ENCODE measurements at regions not wholly inside any gene's neighbourhood (a gene's known extent, or its start where the extent isn't known, plus 50 kb on each side); places are given as distances from the start of the nearest gene placed in this dataset.

- no peak for DNase-seq
Measured at GRCh38 chr9:16205455-16205854, 652.6 kb downstream of the CCDC171 start.

DNA sequence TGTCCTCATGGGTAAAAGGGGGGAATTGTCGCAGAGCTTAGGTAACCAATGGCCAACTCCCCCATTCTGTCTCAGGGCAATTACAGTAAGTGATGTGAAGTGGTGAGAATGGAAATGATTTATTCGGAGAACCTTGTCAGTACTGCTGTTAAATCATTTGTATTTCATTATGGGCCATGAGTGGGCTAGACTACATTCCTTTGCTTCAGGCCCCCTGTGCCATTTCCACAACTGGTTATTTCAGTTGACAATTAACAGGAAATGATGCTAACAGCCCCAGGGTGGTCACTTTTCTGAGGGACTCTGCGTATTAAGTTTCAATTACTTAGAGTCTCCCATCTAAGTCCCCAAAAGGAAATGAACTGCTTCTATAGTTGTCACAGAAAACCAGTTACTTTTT lies 653.7 kb downstream of the CCDC171 start:
- DNase-seq, result no peak

GRCh38 chr9:16207161-16207560 lies 654.3 kb downstream of the CCDC171 start:
- DNase-seq, result peak; percentile 10

DNA sequence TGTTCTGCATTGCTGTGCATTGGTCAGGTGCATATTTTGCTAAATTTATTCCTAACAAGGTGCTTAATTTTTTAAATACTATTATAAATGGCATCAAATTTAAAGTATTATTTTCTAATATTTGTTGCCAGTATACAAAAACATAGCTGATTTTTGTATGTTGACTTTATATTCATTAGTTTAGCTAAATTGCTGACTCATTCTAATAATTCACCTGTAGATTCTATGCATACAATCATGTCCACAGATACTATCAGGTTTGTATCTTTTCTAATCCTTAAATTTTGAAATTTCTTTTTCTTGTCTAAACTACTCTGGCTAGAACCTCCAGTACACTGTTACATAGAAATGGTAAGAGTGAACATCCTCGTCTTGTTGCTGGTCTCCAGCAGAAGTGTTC lies 657.6 kb downstream of the CCDC171 start:
- DNase-seq, result no peak

DNA sequence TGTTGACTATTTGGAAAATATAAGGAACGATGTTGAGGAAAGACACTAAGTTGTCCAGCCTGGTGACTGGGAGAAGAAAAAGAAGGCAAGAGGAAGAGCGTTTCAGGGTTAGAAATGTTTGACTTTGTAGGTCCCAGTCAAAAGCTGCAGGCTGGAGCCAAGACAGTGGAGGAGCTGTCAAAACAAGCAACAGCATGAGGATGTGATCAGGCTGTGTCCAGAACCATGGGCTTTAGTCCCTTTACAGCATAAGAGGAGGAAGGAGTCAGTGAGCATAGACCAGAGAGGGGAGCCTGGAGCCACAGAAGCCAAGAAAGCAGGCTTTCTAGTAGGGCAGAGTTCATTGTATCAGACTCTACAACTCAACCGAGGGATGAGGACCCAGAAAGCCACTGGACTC lies 658.5 kb downstream of the BNC2 start:
- DNase-seq, result no peak

DNA sequence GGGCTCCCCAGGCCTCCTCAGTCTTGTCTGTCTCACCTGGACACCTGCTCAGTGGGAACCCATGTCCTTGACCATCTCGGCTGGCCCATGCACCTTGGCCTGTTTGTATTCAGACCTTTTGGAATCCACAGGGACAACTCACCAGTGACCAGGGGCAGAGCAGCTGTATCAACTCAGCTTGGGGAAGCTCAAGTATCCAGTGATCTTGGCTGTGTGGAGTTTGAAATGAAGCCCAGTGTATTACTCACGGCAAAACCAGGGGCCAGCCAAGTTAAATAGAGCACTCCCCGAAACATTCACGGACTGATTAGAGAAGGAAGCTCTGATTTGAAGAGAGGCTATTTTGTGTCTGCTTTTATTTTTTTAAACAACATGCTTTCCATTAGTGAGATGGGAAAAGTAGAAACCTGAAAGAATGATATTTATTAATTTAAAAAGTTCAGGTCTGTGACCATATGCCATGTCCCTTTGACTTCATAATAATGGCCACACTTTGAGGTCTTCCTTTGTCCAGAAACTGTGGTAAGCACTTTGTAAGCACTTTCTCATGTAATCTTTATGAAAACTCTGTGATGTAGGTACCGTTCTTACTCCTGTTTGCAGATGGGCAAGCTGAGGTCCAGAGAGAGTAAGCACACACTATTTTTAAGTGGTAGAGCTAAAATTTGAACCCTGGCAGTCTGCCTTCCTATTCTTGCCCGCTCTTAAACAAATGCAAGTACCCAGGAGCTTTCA lies 656.5 kb downstream of the BNC2 start:
- DNase-seq, result no peak

- no peak for DNase-seq
Measured at GRCh38 chr9:16214677-16215352, 655.7 kb downstream of the BNC2 start.

- no peak for DNase-seq
Measured at GRCh38 chr9:16215353-16215680, 655.2 kb downstream of the BNC2 start.

- DNase-seq, result no peak
Measured at GRCh38 chr9:16217943-16218701, 652.3 kb downstream of the BNC2 start.

DNA sequence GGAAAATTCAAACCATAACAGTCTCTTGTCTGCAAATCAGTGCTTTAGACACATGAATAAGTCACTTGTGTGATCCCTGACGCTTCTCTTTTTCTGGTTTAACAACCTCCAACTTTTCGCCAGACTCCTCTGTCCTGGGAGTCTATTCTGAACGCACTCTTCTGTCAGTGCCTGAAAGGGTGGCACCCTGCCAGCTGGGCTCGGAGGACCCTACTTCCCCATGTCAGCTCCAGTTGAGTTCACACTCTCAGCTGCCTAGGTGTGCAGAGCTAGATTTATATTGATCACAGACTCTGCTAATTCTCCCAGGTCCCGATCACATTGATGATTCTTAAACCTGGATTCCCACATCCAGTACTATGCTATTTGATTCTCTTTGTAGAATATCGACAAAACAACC lies 649.1 kb downstream of the BNC2 start:
- no peak for DNase-seq

- DNase-seq, result no peak
Measured at GRCh38 chr9:16221822-16222547, 648.5 kb downstream of the BNC2 start.

DNA sequence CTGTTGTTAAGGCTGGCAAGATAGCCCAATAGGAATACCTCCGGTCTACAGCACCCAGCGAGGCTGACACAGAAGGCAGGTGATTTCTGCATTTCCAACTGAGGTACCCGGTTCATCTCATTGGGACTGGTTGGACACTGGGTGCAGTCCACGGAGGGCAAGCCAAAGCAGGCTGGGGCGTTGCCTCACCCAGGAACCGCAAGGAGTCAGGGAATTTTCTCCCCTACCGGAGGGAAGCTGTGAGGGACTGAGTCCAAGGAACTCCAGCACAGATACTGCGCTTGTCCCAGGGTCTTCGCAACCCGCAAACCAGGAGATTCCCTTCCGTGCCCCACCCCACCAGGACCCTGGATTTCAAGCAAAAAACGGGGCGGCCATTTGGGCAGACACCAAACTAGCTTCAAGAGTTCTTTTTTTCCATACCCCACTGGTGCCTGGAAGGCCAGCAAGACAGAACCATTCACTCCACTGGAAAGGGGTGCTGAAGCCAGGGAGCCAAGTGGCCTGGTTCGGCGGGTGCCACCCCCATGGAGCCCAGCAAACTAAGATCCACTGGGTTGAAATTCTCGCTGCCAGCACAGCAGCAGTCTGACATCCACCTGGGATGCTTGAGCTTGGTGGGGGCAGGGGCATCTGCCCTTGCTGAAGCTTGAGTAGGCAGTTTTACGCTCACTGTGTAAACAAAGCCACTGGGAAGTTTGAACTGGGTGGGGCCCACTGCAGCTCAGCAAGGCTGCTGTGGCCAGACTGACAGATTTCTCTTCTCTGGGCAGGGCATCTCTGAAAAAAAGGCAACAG lies 647.2 kb downstream of the BNC2 start:
- no peak for DNase-seq

- no peak for DNase-seq
Measured at GRCh38 chr9:16230731-16231130, 639.7 kb downstream of the BNC2 start.

DNA sequence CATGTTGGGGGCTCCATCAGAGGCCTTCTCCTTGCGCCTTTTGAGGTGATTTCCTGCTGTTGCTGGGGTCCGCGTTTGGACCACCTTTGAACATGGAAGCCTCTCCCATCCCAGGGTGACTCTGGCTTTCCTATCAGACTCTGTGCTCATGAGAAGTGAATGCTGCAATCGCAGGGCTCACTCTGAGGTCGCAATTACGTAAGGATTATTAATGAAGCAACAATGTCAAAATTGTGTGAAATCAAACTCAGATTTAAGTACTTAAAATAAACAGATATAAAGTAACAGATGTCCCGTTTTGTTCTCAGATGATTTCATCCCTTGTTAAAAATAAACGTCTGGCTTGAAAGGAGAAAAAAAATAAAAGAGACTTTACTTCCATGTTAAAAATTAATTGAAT lies 634.2 kb downstream of the BNC2 start:
- DNase-seq, result no peak

GRCh38 chr9:16236882-16237281 lies 633.6 kb downstream of the BNC2 start:
- DNase-seq, result no peak

DNA sequence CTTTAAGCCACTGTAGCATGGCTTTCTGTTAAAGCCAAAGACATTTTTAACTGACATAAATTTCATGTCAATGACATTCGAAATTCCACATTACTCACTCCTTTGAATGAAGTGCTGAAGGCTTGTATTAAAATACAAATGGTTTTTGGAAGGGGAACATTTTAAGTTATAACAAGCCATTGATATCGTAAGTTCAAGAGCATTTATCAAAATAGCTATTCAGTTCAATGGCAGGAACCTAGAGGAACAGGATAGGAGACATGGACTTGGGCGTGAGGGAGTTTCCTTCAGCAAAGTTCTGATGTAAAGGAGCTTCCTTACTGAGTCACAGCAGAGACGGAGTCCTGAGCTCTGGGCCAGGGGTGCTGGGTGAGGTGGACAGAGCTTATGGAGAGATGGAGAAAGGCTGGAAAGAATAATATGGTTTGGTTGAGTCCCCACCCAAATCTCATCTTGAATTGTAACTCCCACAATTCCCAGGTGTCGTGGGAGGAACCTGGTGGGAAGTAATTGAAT lies 631.8 kb downstream of the BNC2 start:
- no peak for DNase-seq

GRCh38 chr9:16241231-16241630 lies 629.2 kb downstream of the BNC2 start:
- peak; percentile 8 for DNase-seq

DNA sequence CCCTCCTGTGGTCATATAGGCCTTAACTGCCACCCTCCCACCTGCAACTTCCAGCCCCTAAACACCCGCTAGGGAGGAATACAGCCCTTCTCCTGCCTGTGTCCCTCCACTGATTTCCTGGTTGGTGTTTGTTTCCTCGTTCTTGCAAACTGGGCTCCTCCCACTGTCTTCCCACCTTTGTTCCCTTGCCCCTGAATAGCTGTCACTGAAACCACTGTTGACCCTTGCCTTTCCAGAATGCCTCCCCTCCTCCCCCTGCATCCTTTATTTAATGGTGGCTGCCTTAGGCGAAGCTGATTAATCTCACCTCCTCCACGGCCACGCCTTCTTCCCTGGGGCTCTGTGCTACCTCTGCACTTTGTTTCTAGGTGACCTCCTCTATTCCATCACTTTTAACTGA lies 626.7 kb downstream of the BNC2 start:
- no peak for DNase-seq

DNA sequence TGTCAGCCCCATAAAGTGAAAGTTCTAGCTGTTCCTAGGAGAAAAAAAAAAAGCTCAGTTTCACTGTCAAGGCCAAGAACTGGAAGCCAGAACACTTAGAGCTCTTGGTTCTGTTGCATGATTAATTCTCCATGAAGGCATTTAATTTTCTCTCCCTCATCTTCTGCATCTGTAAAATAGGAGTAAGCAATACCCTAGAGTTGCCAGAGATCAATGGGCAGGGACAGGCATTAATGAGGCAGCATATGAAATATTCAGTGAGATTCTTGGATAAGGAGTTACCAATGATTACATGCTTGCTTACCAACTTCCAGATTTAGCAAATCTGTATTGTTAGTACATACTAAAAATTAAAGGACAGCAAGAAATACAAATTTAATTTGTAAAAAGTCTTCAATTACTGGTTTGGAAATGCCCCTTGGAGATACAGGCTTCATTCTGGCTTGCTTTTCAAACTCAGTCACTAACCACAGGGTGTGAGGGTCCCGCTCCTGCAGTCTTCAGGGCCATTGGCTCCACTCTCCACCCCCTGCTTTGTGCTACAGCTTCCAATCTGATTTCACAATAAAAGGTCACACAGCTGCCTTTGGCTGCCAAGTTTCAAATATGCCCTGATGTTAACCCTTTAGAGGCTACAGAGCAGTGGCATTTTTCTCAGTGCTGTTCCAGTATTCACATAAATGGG lies 624.6 kb downstream of the BNC2 start:
- no peak for DNase-seq

DNA sequence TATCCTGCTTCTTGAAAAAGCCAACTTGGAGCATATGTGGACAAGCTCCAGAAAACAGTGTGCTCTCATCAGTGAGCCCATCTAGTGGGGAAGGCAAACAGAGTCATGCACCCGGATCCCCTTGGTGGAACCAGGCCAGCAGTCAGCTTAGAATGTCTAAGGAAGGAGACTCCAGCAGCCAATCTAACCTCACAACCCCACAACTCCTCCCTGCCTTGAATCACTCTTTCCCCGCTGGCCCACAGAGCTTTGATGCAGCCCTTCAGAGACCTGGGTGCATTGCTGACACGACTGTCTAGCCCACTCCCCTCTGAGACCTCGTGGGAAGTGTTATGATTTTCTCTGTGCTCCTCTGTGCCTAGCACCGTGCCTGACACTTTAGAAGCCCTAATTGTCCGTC lies 623.7 kb downstream of the BNC2 start:
- no peak for DNase-seq

- no peak for DNase-seq
Measured at GRCh38 chr9:16247188-16247875, 623.1 kb downstream of the BNC2 start.

Data from MV-4-11 (cell line).